Left kidney (tissue), 1 donor: ENCODE measurements at regions not wholly inside any gene's neighbourhood (a gene's known extent, or its start where the extent isn't known, plus 50 kb on each side); places are given as distances from the start of the nearest gene placed in this dataset.

Experiments
- DNase-seq: peaks from one replicate; pipeline ENCODE4 v3.0.0-alpha.2; 2013

- DNase-seq, result no peak
Observed at GRCh38 chr12:93043192-93043876, 114.2 kb upstream of the EEA1 start.

GRCh38 chr12:93043877-93044209 is 114.7 kb upstream of the EEA1 start:
- no peak for DNase-seq

- DNase-seq, result no peak
Observed at GRCh38 chr12:93047118-93047517, 118.0 kb upstream of the EEA1 start.

- peak; percentile 10 for DNase-seq
Observed at GRCh38 chr12:93048656-93049055, 119.6 kb upstream of the EEA1 start.

GRCh38 chr12:93050026-93050747 is 121.1 kb upstream of the EEA1 start:
- no peak for DNase-seq

GRCh38 chr12:93050748-93051081 is 121.6 kb upstream of the EEA1 start:
- DNase-seq, result no peak

GRCh38 chr12:93054021-93054420 is 124.9 kb upstream of the EEA1 start:
- no peak for DNase-seq

GRCh38 chr12:93055221-93055620 is 126.1 kb upstream of the EEA1 start:
- DNase-seq, result no peak

GRCh38 chr12:93056971-93057535 is 128.0 kb upstream of the EEA1 start:
- no peak for DNase-seq

- DNase-seq, result no peak
Observed at GRCh38 chr12:93058280-93058679, 129.2 kb upstream of the EEA1 start.

GRCh38 chr12:93059288-93059687 is 130.2 kb upstream of the EEA1 start:
- DNase-seq, result no peak

- DNase-seq, result no peak
Observed at GRCh38 chr12:93059925-93060665, 131.0 kb upstream of the EEA1 start.

GRCh38 chr12:93060666-93061472 is 131.8 kb upstream of the EEA1 start:
- peak; percentile 53 for DNase-seq

- DNase-seq, result no peak
Observed at GRCh38 chr12:93061473-93062419, 132.7 kb upstream of the EEA1 start.

GRCh38 chr12:93065896-93066295 is 136.8 kb upstream of the EEA1 start:
- DNase-seq, result no peak

GRCh38 chr12:93072340-93072739 is 143.2 kb upstream of the EEA1 start:
- DNase-seq, result no peak

GRCh38 chr12:93073324-93073723 is 144.2 kb upstream of the EEA1 start:
- no peak for DNase-seq

- DNase-seq, result no peak
Observed at GRCh38 chr12:93078059-93078458, 149.0 kb upstream of the EEA1 start.

- DNase-seq, result no peak
Observed at GRCh38 chr12:93078577-93078976, 149.5 kb upstream of the EEA1 start.

- DNase-seq, result no peak
Observed at GRCh38 chr12:93079271-93079670, 150.2 kb upstream of the EEA1 start.

- no peak for DNase-seq
Observed at GRCh38 chr12:93079976-93080375, 150.9 kb upstream of the EEA1 start.
